ENCODE measurements at regions not wholly inside any gene's neighbourhood (a gene's known extent, or its start where the extent isn't known, plus 50 kb on each side); places are given as distances from the start of the nearest gene placed in this dataset.

DNA sequence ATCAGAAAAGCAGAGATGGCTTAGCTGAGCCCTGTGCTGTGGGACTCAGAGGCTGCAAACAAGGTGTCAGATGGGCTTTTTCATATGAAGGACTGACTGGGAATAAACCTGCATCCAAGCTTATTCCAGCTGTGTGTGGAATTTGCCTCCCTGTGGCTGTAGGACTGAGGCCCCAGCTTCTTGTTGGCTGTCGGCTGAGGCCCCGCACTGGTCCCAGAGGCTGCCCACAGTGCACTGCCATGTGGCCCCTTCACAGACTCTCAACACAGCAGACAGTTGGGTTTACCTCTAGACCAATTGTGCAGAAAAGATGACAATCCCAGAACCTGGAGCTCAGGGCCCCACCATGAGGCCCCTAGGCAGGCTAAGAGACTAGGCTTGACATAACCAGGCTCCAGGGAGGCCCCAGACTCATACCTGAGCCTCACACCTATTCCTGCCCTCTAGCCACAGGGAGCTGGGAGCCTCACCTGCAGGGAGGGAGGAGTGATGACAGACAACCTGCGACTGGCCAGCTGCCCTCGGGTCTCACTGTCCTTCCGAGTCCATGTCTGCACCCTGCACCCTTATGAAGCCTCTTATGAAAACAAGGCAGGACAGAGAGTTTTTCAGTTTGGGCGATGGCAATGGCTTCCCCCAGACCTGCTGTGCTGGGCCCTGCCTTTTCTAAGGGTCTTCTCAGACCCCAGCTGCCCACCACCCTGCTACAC lies 615.5 kb downstream of the NPHP4 start:
- TF ChIP-seq, protein P1, sequence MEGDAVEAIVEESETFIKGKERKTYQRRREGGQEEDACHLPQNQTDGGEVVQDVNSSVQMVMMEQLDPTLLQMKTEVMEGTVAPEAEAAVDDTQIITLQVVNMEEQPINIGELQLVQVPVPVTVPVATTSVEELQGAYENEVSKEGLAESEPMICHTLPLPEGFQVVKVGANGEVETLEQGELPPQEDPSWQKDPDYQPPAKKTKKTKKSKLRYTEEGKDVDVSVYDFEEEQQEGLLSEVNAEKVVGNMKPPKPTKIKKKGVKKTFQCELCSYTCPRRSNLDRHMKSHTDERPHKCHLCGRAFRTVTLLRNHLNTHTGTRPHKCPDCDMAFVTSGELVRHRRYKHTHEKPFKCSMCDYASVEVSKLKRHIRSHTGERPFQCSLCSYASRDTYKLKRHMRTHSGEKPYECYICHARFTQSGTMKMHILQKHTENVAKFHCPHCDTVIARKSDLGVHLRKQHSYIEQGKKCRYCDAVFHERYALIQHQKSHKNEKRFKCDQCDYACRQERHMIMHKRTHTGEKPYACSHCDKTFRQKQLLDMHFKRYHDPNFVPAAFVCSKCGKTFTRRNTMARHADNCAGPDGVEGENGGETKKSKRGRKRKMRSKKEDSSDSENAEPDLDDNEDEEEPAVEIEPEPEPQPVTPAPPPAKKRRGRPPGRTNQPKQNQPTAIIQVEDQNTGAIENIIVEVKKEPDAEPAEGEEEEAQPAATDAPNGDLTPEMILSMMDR (conservative IDR thresholded peaks at IDR 0.05; ENCODE audit: low read depth, low read length): no peak
- TF ChIP-seq EZH2 (IDR thresholded peaks at IDR 0.05; ENCODE audit: low read length, unreplicated experiment) (no peak), EZH2phosphoT487 (IDR thresholded peaks at IDR 0.05; ENCODE audit: borderline replicate concordance, low read length) (no peak)
